H9 (cell line): ENCODE measurements at regions not wholly inside any gene's neighbourhood (a gene's known extent, or its start where the extent isn't known, plus 50 kb on each side); places are given as distances from the start of the nearest gene placed in this dataset.

Experiments used
- DNase-seq: peaks from one replicate; pipeline ENCODE4 v3.0.0-alpha.2; 2017
- H2AFZ ChIP-seq: one replicate; pipeline ENCODE4 v1.6.1; 2013; ENCODE audit warnings: mild to moderate bottlenecking, low read length, control low read depth, moderate library complexity
- H2AK5ac ChIP-seq: 2 replicates; pipeline ENCODE4 v1.6.1; 2013; ENCODE audit warnings: low read length, control low read depth, mixed read lengths; ENCODE audit not compliant: insufficient read length
- H2BK120ac ChIP-seq: one replicate; pipeline ENCODE4 v1.6.1; 2013; ENCODE audit warnings: low read depth, mild to moderate bottlenecking, low read length, control low read depth, inconsistent platforms; ENCODE audit not compliant: poor library complexity, severe bottlenecking
- H2BK12ac ChIP-seq: 2 replicates; pipeline ENCODE4 v1.6.1; 2013; ENCODE audit warnings: low read length, control low read depth, mixed read lengths, low read depth; ENCODE audit not compliant: insufficient read length
- H2BK15ac ChIP-seq: 2 replicates; pipeline ENCODE4 v1.6.1; 2013; ENCODE audit warnings: low read depth, low read length, control low read depth
- H2BK20ac ChIP-seq: one replicate; pipeline ENCODE4 v1.6.1; 2013; ENCODE audit warnings: low read depth, mild to moderate bottlenecking, low read length, control low read depth, inconsistent platforms; ENCODE audit not compliant: poor library complexity, severe bottlenecking
- H2BK5ac ChIP-seq: 2 replicates; pipeline ENCODE4 v1.6.1; 2013; ENCODE audit warnings: low read length, control low read depth, mixed read lengths; ENCODE audit not compliant: insufficient read length
- H3K14ac ChIP-seq: 2 replicates; pipeline ENCODE4 v1.6.1; 2013; ENCODE audit warnings: low read length, control low read depth; ENCODE audit not compliant: insufficient read depth
- H3K18ac ChIP-seq: 2 replicates; pipeline ENCODE4 v1.6.1; 2013; ENCODE audit warnings: low read depth, mild to moderate bottlenecking, mixed read lengths, low read length, control low read depth; ENCODE audit not compliant: insufficient read length
- H3K23ac ChIP-seq: 2 replicates; pipeline ENCODE4 v1.6.1; 2013; ENCODE audit warnings: low read length, control low read depth, mixed read lengths, low read depth; ENCODE audit not compliant: insufficient read length
- H3K23me2 ChIP-seq: 2 replicates; pipeline ENCODE4 v1.6.1; 2013; ENCODE audit warnings: low read depth, mild to moderate bottlenecking, mixed read lengths, low read length, control low read depth; ENCODE audit not compliant: insufficient read length, poor library complexity, severe bottlenecking
- H3K27ac ChIP-seq: 2 replicates; pipeline ENCODE4 v1.5.1; 2013; ENCODE audit warnings: low read length, control low read depth, mixed read lengths, low read depth; ENCODE audit not compliant: insufficient read length
- H3K27me3 ChIP-seq: 2 replicates; pipeline ENCODE4 v1.6.1; 2013; ENCODE audit warnings: low read length, control low read depth, inconsistent platforms; ENCODE audit not compliant: insufficient read depth
- H3K4ac ChIP-seq: 2 replicates; pipeline ENCODE4 v1.6.1; 2013; ENCODE audit warnings: low read depth, mild to moderate bottlenecking, control low read depth, inconsistent platforms, low read length, moderate library complexity
- H3K4me1 ChIP-seq: 2 replicates; pipeline ENCODE4 v1.6.1; 2013; ENCODE audit warnings: low read length, control low read depth, inconsistent platforms; ENCODE audit not compliant: insufficient read depth
- H3K4me2 ChIP-seq: 2 replicates; pipeline ENCODE4 v1.6.1; 2013; ENCODE audit warnings: low read length, control low read depth, mixed read lengths; ENCODE audit not compliant: insufficient read length, insufficient read depth
- H3K56ac ChIP-seq: 2 replicates; pipeline ENCODE4 v1.6.1; 2013; ENCODE audit warnings: low read depth, mild to moderate bottlenecking, mixed read lengths, low read length, control low read depth; ENCODE audit not compliant: insufficient read length
- H3K79me1 ChIP-seq: 2 replicates; pipeline ENCODE4 v1.6.1; 2013; ENCODE audit warnings: low read depth, mild to moderate bottlenecking, moderate library complexity, low read length, control low read depth, inconsistent platforms; ENCODE audit not compliant: insufficient read depth, poor library complexity, severe bottlenecking
- H3K79me2 ChIP-seq: 2 replicates; pipeline ENCODE4 v1.6.1; 2013; ENCODE audit warnings: low read length, control low read depth, inconsistent platforms; ENCODE audit not compliant: insufficient read depth
- H3K9ac ChIP-seq: 2 replicates; pipeline ENCODE4 v1.6.1; 2013; ENCODE audit warnings: low read length, control low read depth, mixed read lengths; ENCODE audit not compliant: insufficient read length; ENCODE audit errors: extremely low read depth
- H3K9me3 ChIP-seq: one replicate; pipeline ENCODE4 v1.6.1; 2013; ENCODE audit warnings: low read depth, low read length, inconsistent platforms; ENCODE audit not compliant: control insufficient read depth
- H3T11ph ChIP-seq: one replicate; pipeline ENCODE4 v1.6.1; 2013; ENCODE audit warnings: mild to moderate bottlenecking, low read length, control low read depth, inconsistent platforms
- H4K20me1 ChIP-seq: one replicate; pipeline ENCODE4 v1.6.1; 2013; ENCODE audit not compliant: control insufficient read depth, insufficient read length, insufficient read depth
- H4K5ac ChIP-seq: 2 replicates; pipeline ENCODE4 v1.6.1; 2013; ENCODE audit warnings: low read depth, mild to moderate bottlenecking, mixed read lengths, low read length, control low read depth; ENCODE audit not compliant: insufficient read length
- H4K8ac ChIP-seq: replicated peaks from 2 replicates; pipeline ENCODE4 v1.6.1; 2013; ENCODE audit warnings: low read length, control low read depth, mixed read lengths, low read depth; ENCODE audit not compliant: insufficient read length
- H4K91ac ChIP-seq: 2 replicates; pipeline ENCODE4 v1.6.1; 2013; ENCODE audit warnings: low read depth, mild to moderate bottlenecking, moderate library complexity, mixed read lengths, low read length, control low read depth; ENCODE audit not compliant: insufficient read length
- H3K27ac Mint-ChIP-seq, 3 experiments: 2 replicates in 2 of 3; 3 replicates in 1 of 3; pipeline ENCODE4 v1.8.0; 2020 to 2021; ENCODE audit warnings: mixed read lengths in 3 of 3, mild to moderate bottlenecking in 1 of 3, moderate library complexity in 1 of 3
- H3K27me3 Mint-ChIP-seq: 2 replicates; pipeline ENCODE4 v1.8.0; 2021; ENCODE audit warnings: low read depth, mild to moderate bottlenecking, moderate library complexity, mixed read lengths
- H3K36me3 Mint-ChIP-seq, 3 experiments: 2 replicates in 2 of 3; 3 replicates in 1 of 3; pipeline ENCODE4 v1.8.0; 2020 to 2021; ENCODE audit warnings: low read depth in 3 of 3, mixed read lengths in 3 of 3; ENCODE audit not compliant: insufficient read depth in 1 of 3
- H3K4me1 Mint-ChIP-seq, 2 experiments: 2 replicates each; pipeline ENCODE4 v1.8.0; 2020; ENCODE audit warnings: mixed read lengths in 2 of 2
- H3K4me3 Mint-ChIP-seq, 2 experiments: 2 replicates in 1 of 2; 3 replicates in 1 of 2; pipeline ENCODE4 v1.8.0; 2020 to 2021; ENCODE audit warnings: mild to moderate bottlenecking in 2 of 2, mixed read lengths in 2 of 2, moderate library complexity in 1 of 2
- H3K9me3 Mint-ChIP-seq, 2 experiments: 2 replicates in 1 of 2; 3 replicates in 1 of 2; pipeline ENCODE4 v1.8.0; 2020; ENCODE audit warnings: mild to moderate bottlenecking in 2 of 2, mixed read lengths in 2 of 2, moderate library complexity in 1 of 2
- CTCF ChIP-seq: fragments of 200-600 bp; sonication (generic); conservative IDR thresholded peaks from 3 replicates; pipeline ENCODE4 v1.8.0; 2021; ENCODE audit warnings: antibody characterized with exemption, mild to moderate bottlenecking
- WGBS: extraction: QIAGEN DNeasy Blood & Tissue Kit; methylation state at CpG from one replicate; pipeline ENCODE4 v1.1.7; 2013; ENCODE audit warnings: missing lambda C conversion rate, low lambda C conversion rate, mixed read lengths; ENCODE audit not compliant: insufficient read length; ENCODE audit errors: extremely low coverage; 5-methylcytosine and 5-hydroxymethylcytosine counted together

- Histone ChIP-seq H3K27ac (no peak overlapping the region), H3T11ph (no peak overlapping the region), H3K18ac (no peak overlapping the region), H2BK12ac (no peak overlapping the region), H2AFZ (no peak overlapping the region), H3K9me3 (no peaks in the 10 kb centered on the region), H3K4me2 (no peak overlapping the region), H2BK15ac (no peak overlapping the region), H2AK5ac (no peak overlapping the region), H3K4me1 (no peaks in the 10 kb centered on the region), H2BK5ac (no peak overlapping the region), H3K23ac (no peak overlapping the region), H3K14ac (no peak overlapping the region), H2BK120ac (no peak overlapping the region), H3K9ac (no peak overlapping the region), H4K8ac (no peak overlapping the region), H3K27me3 (no peaks in the 10 kb centered on the region), H3K79me2 (no peaks in the 10 kb centered on the region), H2BK20ac (no peak overlapping the region), H4K20me1 (no peaks in the 10 kb centered on the region), H3K23me2 (no peaks in the 10 kb centered on the region), H3K79me1 (no peaks in the 10 kb centered on the region), H3K56ac (no peak overlapping the region), H4K5ac (no peak overlapping the region), H4K91ac (no peak overlapping the region), H3K4ac (no peak overlapping the region)
- no peak overlapping the region for H3K4me3 Mint-ChIP-seq
- WGBS: no CpG with 5 or more reads among the region's 1 CpG
- no peak for TF ChIP-seq CTCF
- H3K36me3 Mint-ChIP-seq: peaks cover under 1% of the 10 kb centered on the region in 3 experiments; a peak in 4 of 7 replicates
- no peak overlapping the region for H3K27ac Mint-ChIP-seq
- no peak for DNase-seq
- H3K9me3 Mint-ChIP-seq: peaks cover under 1 to 5% of the 10 kb centered on the region in 2 experiments; a peak in 4 of 5 replicates
- no peaks in the 10 kb centered on the region; a peak in 1 of 4 replicates for H3K4me1 Mint-ChIP-seq
- peaks cover 7% of the 10 kb centered on the region; the same call in 1 of the 2 replicates for H3K27me3 Mint-ChIP-seq
These were observed 1395.1 kb downstream of the SUCLG1 start for GRCh38 chr2:83063933-83064332.
